Stimulated activated naive CD8-positive, alpha-beta T cell treated with anti-CD3 and anti-CD28 coated beads, Interleukin-15, amount 100 ng/mL, for 72 hours (primary cell): ENCODE measurements at regions not wholly inside any gene's neighbourhood (a gene's known extent, or its start where the extent isn't known, plus 50 kb on each side); places are given as distances from the start of the nearest gene placed in this dataset.

ENCODE experiments used
- ATAC-seq: fragments of 150-1000 bp; cut with Tn5 transposase; 2 replicates; pipeline ENCODE4 v1.10.0; 2021; ENCODE audit warnings: mild to moderate bottlenecking, moderate library complexity
- DNase-seq, 2 donors: peaks; one replicate each; pipeline ENCODE4 v3.0.0; 2021 to 2022
- H3K27ac Mint-ChIP-seq, 2 donors: one replicate each; pipeline ENCODE4 v1.8.0; 2022; ENCODE audit warnings: mild to moderate bottlenecking in 2 of 2, mixed read lengths in 2 of 2, moderate library complexity in 2 of 2
- H3K27me3 Mint-ChIP-seq: one replicate; pipeline ENCODE4 v1.8.0; 2022; ENCODE audit warnings: mixed read lengths
- H3K4me1 Mint-ChIP-seq: one replicate; pipeline ENCODE4 v1.8.0; 2022; ENCODE audit warnings: mild to moderate bottlenecking, mixed read lengths
- H3K4me3 Mint-ChIP-seq, 2 donors: one replicate each; pipeline ENCODE4 v1.8.0; 2022; ENCODE audit warnings: mild to moderate bottlenecking in 2 of 2, mixed read lengths in 2 of 2, moderate library complexity in 1 of 2
- H3K9me3 Mint-ChIP-seq, 2 donors: one replicate each; pipeline ENCODE4 v1.8.0; 2022; ENCODE audit warnings: mixed read lengths in 2 of 2

GRCh38 chr1:81584398-81584797 lies 216.3 kb upstream of the ADGRL2 start:
- H3K27ac Mint-ChIP-seq, result no peak overlapping the region
- no peak for DNase-seq
- peaks cover 12% of the 10 kb centered on the region for H3K27me3 Mint-ChIP-seq
- no peak for ATAC-seq
- no peak overlapping the region for H3K4me3 Mint-ChIP-seq
- H3K4me1 Mint-ChIP-seq, result no peaks in the 10 kb centered on the region
- peaks cover 0 to 9% of the 10 kb centered on the region in 2 donors for H3K9me3 Mint-ChIP-seq

GRCh38 chr1:81583878-81584277 lies 216.9 kb upstream of the ADGRL2 start:
- no peak for ATAC-seq
- DNase-seq, result no peak
- no peaks in the 10 kb centered on the region for H3K4me1 Mint-ChIP-seq
- no peak overlapping the region for H3K4me3 Mint-ChIP-seq
- peaks cover 0 to 9% of the 10 kb centered on the region in 2 donors for H3K9me3 Mint-ChIP-seq
- peaks cover 12% of the 10 kb centered on the region for H3K27me3 Mint-ChIP-seq
- no peak overlapping the region for H3K27ac Mint-ChIP-seq

- Mint-ChIP-seq H3K9me3 (peaks cover 0 to 3% of the 10 kb centered on the region in 2 donors), H3K27ac (no peak overlapping the region), H3K4me1 (no peaks in the 10 kb centered on the region), H3K4me3 (no peak overlapping the region), H3K27me3 (peaks cover 6% of the 10 kb centered on the region)
- DNase-seq (no peak), ATAC-seq (no peak)
These were observed 218.2 kb upstream of the ADGRL2 start for GRCh38 chr1:81582467-81582986.

- Mint-ChIP-seq H3K27ac (no peak overlapping the region), H3K4me3 (no peak overlapping the region), H3K9me3 (no peaks in the 10 kb centered on the region), H3K27me3 (peaks cover 6% of the 10 kb centered on the region), H3K4me1 (no peaks in the 10 kb centered on the region)
- DNase-seq, result no peak
- no peak for ATAC-seq
These were observed 221.9 kb upstream of the ADGRL2 start for GRCh38 chr1:81578867-81579266.

GRCh38 chr1:81577004-81577697 lies 223.6 kb upstream of the ADGRL2 start:
- ATAC-seq, result no peak
- H3K4me1 Mint-ChIP-seq, result no peaks in the 10 kb centered on the region

GRCh38 chr1:81574408-81574807 lies 226.3 kb upstream of the ADGRL2 start:
- H3K4me3 Mint-ChIP-seq, result no peak overlapping the region
- H3K27ac Mint-ChIP-seq, result no peak overlapping the region
- ATAC-seq, result no peak
- no peak for DNase-seq
- no peaks in the 10 kb centered on the region for H3K9me3 Mint-ChIP-seq
- no peaks in the 10 kb centered on the region for H3K27me3 Mint-ChIP-seq
- no peaks in the 10 kb centered on the region for H3K4me1 Mint-ChIP-seq

More at GRCh38 chr1:81577004-81577697, 223.6 kb upstream of the ADGRL2 start:
- no peak overlapping the region for H3K4me3 Mint-ChIP-seq
- no peak overlapping the region for H3K27ac Mint-ChIP-seq
- peaks cover 6% of the 10 kb centered on the region for H3K27me3 Mint-ChIP-seq
- DNase-seq, result no peak
- no peaks in the 10 kb centered on the region for H3K9me3 Mint-ChIP-seq

GRCh38 chr1:81573458-81573857 lies 227.3 kb upstream of the ADGRL2 start:
- Mint-ChIP-seq H3K27me3 (no peaks in the 10 kb centered on the region), H3K27ac (no peak overlapping the region), H3K4me1 (no peaks in the 10 kb centered on the region), H3K9me3 (no peaks in the 10 kb centered on the region), H3K4me3 (no peak overlapping the region)
- ATAC-seq, result no peak
- DNase-seq, result no peak

- DNase-seq (no peak), ATAC-seq (no peak)
- Mint-ChIP-seq H3K27ac (no peak overlapping the region), H3K9me3 (no peaks in the 10 kb centered on the region), H3K4me3 (no peak overlapping the region), H3K27me3 (no peaks in the 10 kb centered on the region), H3K4me1 (no peaks in the 10 kb centered on the region)
These were observed 228.8 kb upstream of the ADGRL2 start for GRCh38 chr1:81571946-81572345.

GRCh38 chr1:81569761-81570160 lies 231.0 kb upstream of the ADGRL2 start:
- Mint-ChIP-seq H3K27ac (no peak overlapping the region), H3K9me3 (no peaks in the 10 kb centered on the region), H3K4me1 (no peaks in the 10 kb centered on the region), H3K27me3 (no peaks in the 10 kb centered on the region), H3K4me3 (no peak overlapping the region)
- DNase-seq, result no peak
- ATAC-seq, result no peak

GRCh38 chr1:81563632-81564031 lies 237.1 kb upstream of the ADGRL2 start:
- Mint-ChIP-seq H3K27ac (no peak overlapping the region), H3K27me3 (no peaks in the 10 kb centered on the region), H3K4me3 (no peak overlapping the region), H3K4me1 (no peaks in the 10 kb centered on the region), H3K9me3 (peaks cover 0 to 4% of the 10 kb centered on the region in 2 donors)
- ATAC-seq (no peak), DNase-seq (no peak)

- no peaks in the 10 kb centered on the region for H3K4me1 Mint-ChIP-seq
- ATAC-seq (no peak), DNase-seq (no peak)
- no peak overlapping the region for H3K27ac Mint-ChIP-seq
- no peaks in the 10 kb centered on the region for H3K27me3 Mint-ChIP-seq
- peaks cover 0 to 4% of the 10 kb centered on the region in 2 donors for H3K9me3 Mint-ChIP-seq
- H3K4me3 Mint-ChIP-seq, result no peak overlapping the region
These were observed 237.8 kb upstream of the ADGRL2 start for GRCh38 chr1:81562934-81563333.

GRCh38 chr1:81560629-81561028 lies 240.1 kb upstream of the ADGRL2 start:
- no peaks in the 10 kb centered on the region for H3K27me3 Mint-ChIP-seq
- H3K4me1 Mint-ChIP-seq, result no peaks in the 10 kb centered on the region
- H3K4me3 Mint-ChIP-seq, result no peak overlapping the region

GRCh38 chr1:81559662-81560350 lies 240.9 kb upstream of the ADGRL2 start:
- no peak for DNase-seq
- no peak for ATAC-seq
- Mint-ChIP-seq H3K9me3 (peaks cover 0 to 4% of the 10 kb centered on the region in 2 donors), H3K4me3 (no peak overlapping the region), H3K4me1 (no peaks in the 10 kb centered on the region), H3K27ac (no peak overlapping the region), H3K27me3 (no peaks in the 10 kb centered on the region)

More at GRCh38 chr1:81560629-81561028, 240.1 kb upstream of the ADGRL2 start:
- Mint-ChIP-seq H3K9me3 (peaks cover 0 to 4% of the 10 kb centered on the region in 2 donors), H3K27ac (no peak overlapping the region)
- DNase-seq (no peak), ATAC-seq (no peak)

- no peak for ATAC-seq
- no peaks in the 10 kb centered on the region for H3K9me3 Mint-ChIP-seq
- no peaks in the 10 kb centered on the region for H3K27me3 Mint-ChIP-seq
- no peak overlapping the region for H3K4me3 Mint-ChIP-seq
- DNase-seq, result no peak
- H3K4me1 Mint-ChIP-seq, result no peaks in the 10 kb centered on the region
- H3K27ac Mint-ChIP-seq, result no peak overlapping the region
These were observed 242.2 kb upstream of the ADGRL2 start for GRCh38 chr1:81558291-81559076.

GRCh38 chr1:81556968-81557367 lies 243.8 kb upstream of the ADGRL2 start:
- Mint-ChIP-seq H3K27ac (no peak overlapping the region), H3K4me1 (no peaks in the 10 kb centered on the region), H3K9me3 (no peaks in the 10 kb centered on the region), H3K27me3 (no peaks in the 10 kb centered on the region), H3K4me3 (no peak overlapping the region)
- ATAC-seq (no peak), DNase-seq (no peak)

GRCh38 chr1:81554534-81554933 lies 246.2 kb upstream of the ADGRL2 start:
- DNase-seq (no peak), ATAC-seq (no peak)
- Mint-ChIP-seq H3K27me3 (no peaks in the 10 kb centered on the region), H3K4me3 (no peak overlapping the region), H3K27ac (no peak overlapping the region), H3K9me3 (no peaks in the 10 kb centered on the region), H3K4me1 (no peaks in the 10 kb centered on the region)
